Activated CD8-positive, alpha-beta memory T cell treated with anti-CD3 and anti-CD28 coated beads for 1 hour (primary cell): ENCODE measurements at regions not wholly inside any gene's neighbourhood (a gene's known extent, or its start where the extent isn't known, plus 50 kb on each side); places are given as distances from the start of the nearest gene placed in this dataset.
"Not testable (repeated sequence)": the region's sequence is repeated elsewhere in the genome, so short reads cannot be mapped to it uniquely, and the experiment has no call there.

Experiments used
- DNase-seq, 2 donors: peaks; one replicate each; pipeline ENCODE4 v3.0.0-alpha.2; 2020; ENCODE audit warnings: low read depth in 1 of 2; ENCODE audit errors: extremely low read depth in 1 of 2

DNA sequence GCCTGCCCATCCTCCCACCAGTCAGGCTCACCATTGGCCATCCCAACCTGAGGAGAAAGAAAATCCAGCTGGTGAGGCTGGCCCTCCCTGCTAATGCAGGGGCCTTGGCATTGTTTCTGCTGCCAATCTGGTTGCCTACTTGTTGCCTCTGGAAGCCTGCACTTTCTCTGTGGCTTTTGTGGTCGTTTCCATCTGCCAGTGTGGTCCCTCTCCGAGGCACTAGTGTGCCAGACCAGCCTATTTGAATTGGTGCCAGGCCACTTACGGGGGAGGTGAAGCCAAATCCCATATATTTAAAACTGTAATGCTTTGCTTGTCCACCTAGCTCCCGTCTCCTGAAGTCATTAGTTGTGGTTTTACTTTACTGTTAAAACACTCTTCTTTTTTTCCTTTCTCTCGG lies 213.4 kb upstream of the ADAMTSL1 start:
- DNase-seq, result no peak

- DNase-seq, result no peak
Measured at GRCh38 chr9:18261181-18261580, 212.8 kb upstream of the ADAMTSL1 start.

DNA sequence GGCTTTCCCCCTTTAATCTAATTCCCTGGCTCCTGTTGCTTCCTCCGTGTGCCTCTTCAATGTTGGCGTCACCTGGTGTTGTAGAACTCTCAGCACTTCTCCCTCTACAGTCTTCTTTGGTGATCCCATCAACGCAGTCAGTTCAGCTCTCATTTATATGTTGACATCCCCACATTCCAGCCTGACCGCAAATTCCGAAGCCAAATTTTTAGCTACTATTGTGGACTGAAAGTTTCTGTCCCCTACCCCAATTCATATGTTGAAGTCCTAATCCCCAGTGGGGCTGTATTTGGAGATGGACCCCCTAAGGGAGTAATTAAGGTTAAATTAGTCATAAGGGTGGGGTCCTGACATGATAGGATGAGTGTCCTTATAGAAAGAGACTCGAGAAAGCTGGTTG lies 210.6 kb upstream of the ADAMTSL1 start:
- no peak for DNase-seq

- DNase-seq, result no peak
Measured at GRCh38 chr9:18268381-18268780, 205.6 kb upstream of the ADAMTSL1 start.

GRCh38 chr9:18269561-18269960 lies 204.4 kb upstream of the ADAMTSL1 start:
- no peak for DNase-seq

DNA sequence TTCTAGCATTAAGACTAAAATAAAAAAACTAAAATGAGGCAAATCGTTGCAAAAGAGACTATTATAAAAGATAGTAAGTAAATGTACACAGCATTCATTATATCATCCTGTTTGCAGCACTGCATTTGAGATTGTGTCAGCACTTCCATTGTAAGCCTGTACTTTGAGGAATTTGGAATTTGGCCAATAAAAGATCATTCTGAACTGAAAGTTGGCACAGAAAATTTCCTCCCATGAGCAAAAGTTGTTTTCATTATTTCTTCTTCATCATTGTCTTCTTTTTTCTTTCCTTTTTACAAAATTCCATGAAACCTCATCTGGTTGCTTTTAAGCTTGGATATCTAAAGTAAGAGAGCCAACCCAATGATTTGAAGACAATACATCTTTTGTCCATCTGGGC lies 199.3 kb upstream of the ADAMTSL1 start:
- DNase-seq, result no peak

GRCh38 chr9:18275313-18275990 lies 198.5 kb upstream of the ADAMTSL1 start:
- no peak for DNase-seq

DNA sequence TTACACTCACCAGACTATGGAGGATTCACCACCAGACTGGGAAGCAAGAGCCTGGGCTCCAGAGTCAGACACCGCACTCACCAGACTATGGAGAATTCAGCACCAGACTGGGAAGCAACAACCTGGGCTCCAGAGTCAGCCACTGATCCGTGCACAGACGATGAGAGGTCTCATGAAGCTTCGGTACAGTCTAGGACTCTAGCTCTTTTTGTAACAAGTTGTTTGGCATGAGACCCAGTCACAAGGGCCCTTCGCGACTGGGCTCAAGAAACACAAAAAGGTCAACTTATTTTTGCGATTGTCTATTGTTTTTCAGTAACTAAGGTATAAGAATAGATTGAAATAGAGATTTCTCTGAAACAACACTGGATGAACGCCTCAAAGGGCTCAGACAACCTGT lies 192.7 kb upstream of the ADAMTSL1 start:
- no peak for DNase-seq

- no peak for DNase-seq
Measured at GRCh38 chr9:18294229-18294628, 179.7 kb upstream of the ADAMTSL1 start.

DNA sequence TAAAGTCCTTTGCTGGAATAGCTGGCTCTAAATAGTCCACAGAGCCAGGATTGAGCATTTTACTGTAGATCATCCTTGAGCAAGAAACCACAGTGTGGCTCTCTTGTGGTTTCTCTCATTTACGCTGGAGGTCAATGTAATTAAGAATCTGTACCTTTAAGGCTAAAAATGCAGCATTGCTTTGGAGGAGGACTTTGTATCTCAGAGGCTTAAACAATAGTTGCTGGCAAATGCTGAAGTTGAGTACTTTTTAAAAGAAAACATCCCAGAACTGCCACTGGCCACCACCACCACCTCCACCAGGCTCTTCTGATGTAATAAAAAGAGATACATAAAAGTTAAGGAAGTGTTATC lies 177.3 kb upstream of the ADAMTSL1 start:
- DNase-seq, result no peak

- no peak for DNase-seq
Measured at GRCh38 chr9:18297056-18297841, 176.7 kb upstream of the ADAMTSL1 start.

GRCh38 chr9:18299449-18299848 lies 174.5 kb upstream of the ADAMTSL1 start:
- DNase-seq, result no peak

- DNase-seq, result not testable (repeated sequence)
Measured at GRCh38 chr9:18305167-18305806, 168.7 kb upstream of the ADAMTSL1 start.

- DNase-seq, result no peak
Measured at GRCh38 chr9:18314316-18314715, 159.6 kb upstream of the ADAMTSL1 start.

DNA sequence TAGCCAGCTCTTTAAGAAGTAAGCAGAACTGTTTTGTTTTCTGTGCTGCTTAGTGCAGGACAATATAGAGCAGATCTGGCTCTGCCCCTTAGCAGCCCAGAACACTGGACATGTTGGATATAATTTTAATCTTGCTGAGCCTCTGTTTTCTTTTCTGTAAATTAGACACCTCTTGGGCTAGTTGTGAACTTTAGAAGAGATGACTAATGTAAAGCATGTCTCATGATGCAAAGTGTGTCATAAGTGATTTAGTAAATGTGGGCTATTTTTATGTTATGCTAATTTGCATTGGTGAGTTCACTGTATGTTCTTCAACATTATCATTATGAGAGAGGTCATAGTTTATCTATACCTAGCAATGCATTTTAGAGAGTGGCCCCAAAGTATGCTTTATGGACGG lies 156.1 kb upstream of the ADAMTSL1 start:
- no peak for DNase-seq

DNA sequence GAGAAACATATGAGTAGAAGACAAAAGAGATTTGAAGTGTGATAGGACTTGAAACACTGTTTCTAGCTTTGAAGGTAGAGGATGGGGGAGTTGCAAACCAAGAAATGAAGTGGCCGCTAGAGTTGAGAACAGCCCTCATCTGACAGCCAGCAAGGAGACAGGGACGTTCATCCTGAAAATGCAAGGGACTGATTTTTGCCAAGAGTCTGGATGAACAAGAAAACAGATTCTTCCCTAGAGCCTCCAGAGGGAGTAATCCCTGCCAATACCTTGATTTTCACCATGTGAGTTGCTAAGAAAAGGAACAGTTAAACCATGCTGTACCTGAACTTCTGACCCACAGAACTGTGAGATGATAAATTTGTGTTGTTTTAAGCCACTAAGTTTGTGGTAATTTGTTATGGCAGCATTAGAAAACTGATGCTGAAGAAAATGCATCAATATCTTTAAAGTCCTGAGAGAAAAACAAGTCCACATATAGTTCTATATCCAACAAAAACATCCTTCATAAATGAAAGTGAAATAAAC lies 154.0 kb upstream of the ADAMTSL1 start:
- DNase-seq, result no peak

- DNase-seq, result no peak
Measured at GRCh38 chr9:18324928-18325745, 148.8 kb upstream of the ADAMTSL1 start.

- not testable (repeated sequence) for DNase-seq
Measured at GRCh38 chr9:18325746-18326011, 148.3 kb upstream of the ADAMTSL1 start.

DNA sequence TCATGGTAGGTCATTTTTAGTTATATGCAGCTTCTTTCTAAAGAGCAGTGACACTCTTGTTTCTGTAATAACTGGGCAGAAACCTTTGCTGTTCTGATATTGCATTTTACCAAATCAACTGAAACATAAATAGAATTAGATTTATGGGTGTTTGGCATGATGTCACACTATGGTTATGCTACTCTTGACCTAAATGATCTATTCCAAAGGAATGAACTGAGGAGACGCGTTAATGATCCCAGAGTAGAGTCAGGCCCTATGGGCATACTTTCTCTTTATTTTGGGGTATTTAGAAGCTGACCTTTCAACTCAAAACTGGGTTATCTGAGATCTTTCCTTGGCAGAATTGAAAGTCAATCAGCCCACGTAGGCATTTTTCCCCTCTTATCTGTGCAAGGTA lies 146.8 kb upstream of the ADAMTSL1 start:
- DNase-seq, result no peak

DNA sequence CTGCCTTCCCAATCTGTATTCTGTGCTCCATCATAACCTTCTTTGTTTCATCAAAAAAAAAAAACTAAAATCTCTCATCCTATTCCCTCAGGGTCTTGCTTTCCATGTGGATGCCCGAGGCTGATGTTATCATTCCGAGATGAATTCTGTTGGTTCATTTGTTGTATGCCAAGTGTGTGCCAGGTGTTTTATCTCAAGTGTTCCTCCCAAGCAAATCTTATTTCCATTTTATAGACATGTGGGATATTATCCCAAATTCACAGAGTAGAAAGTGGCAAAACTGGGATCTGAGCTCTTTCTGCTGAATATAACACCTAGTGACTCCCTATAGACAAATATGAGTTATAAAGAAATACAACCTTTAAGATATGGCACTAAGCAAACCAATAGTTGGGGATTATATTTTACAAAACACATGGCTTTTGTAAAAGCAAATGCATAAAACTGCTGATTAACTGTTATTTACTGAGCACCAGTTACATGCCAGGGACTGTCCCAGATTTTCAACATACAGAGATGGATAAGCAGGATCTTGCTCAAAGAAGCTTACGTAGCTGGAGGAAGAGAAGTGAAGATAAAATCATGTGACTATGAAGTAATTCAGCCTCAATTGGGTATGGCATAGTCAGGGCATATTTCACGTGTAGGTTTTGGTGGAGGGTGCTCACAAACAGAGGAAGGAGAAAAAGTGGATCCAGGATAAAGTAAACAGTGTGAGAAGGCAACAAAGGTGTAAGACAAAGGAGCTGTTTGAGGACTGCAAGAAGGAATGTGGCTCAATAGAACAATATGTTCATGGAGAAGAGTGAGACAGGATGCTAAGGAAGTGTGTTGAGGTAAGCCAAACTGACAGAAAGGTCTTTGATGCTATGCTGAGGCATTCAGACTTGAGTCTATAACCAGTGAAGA lies 143.3 kb upstream of the ADAMTSL1 start:
- DNase-seq, result no peak
